Caco-2 (cell line): ENCODE measurements at regions not wholly inside any gene's neighbourhood (a gene's known extent, or its start where the extent isn't known, plus 50 kb on each side); places are given as distances from the start of the nearest gene placed in this dataset.

Experiments
- BruUV-seq: library from RNA; stranded (reverse); fragments of 400-500 nt; replicated peaks from 2 replicates; lab custom pipeline; 2021; lab: Mats Ljungman, UMichigan
- CTCF ChIA-PET: fragments of 300-600 bp; sonication (Branson Sonifier 250); formaldehyde crosslinking; loops from one replicate; lab custom pipeline; 2022; ENCODE audit warnings: antibody characterized with exemption; lab: Charles Lee
- POLR2A ChIA-PET: fragments of 300-600 bp; sonication (Branson Sonifier 250); formaldehyde crosslinking; loops from one replicate; lab custom pipeline; 2022; ENCODE audit warnings: antibody characterized with exemption; lab: Charles Lee
- DNase-seq, 2 experiments: peaks; one replicate each; pipeline versions ENCODE4 v3.0.0 to v3.0.0-alpha.2; 2020 to 2022
- H3K27me3 ChIP-seq: replicated peaks from 2 replicates; pipeline ENCODE4 v1.6.0; 2011; ENCODE audit warnings: low read length; ENCODE audit not compliant: control insufficient read depth, insufficient read depth
- H3K36me3 ChIP-seq: 2 replicates; pipeline ENCODE4 v1.5.1; 2011; ENCODE audit warnings: low read length; ENCODE audit not compliant: control insufficient read depth, insufficient read depth
- H3K4me1 ChIP-seq: fragments of 250-450 bp; sonication (Bioruptor Pico); 2 replicates; pipeline ENCODE4 v1.5.1; 2020; ENCODE audit warnings: mild to moderate bottlenecking
- H3K4me3 ChIP-seq: 2 replicates; pipeline ENCODE4 v1.5.1; 2011; ENCODE audit warnings: low read depth, mild to moderate bottlenecking, control low read depth, low read length
- H3K9me3 ChIP-seq: fragments of 250-450 bp; sonication (Bioruptor Pico); 2 replicates; pipeline ENCODE4 v1.5.1; 2020; ENCODE audit warnings: mild to moderate bottlenecking, moderate library complexity
- H3K27ac Mint-ChIP-seq: one replicate; pipeline ENCODE4 v1.8.0; 2022; ENCODE audit warnings: mixed read lengths; ENCODE audit not compliant: unreplicated experiment
- H3K27me3 Mint-ChIP-seq: one replicate; pipeline ENCODE4 v1.8.0; 2022; ENCODE audit warnings: mixed read lengths; ENCODE audit not compliant: insufficient read depth, unreplicated experiment
- H3K36me3 Mint-ChIP-seq: one replicate; pipeline ENCODE4 v1.8.0; 2022; ENCODE audit warnings: mild to moderate bottlenecking, mixed read lengths; ENCODE audit not compliant: insufficient read depth, unreplicated experiment
- H3K4me1 Mint-ChIP-seq: one replicate; pipeline ENCODE4 v1.8.0; 2022; ENCODE audit warnings: low read depth, mixed read lengths; ENCODE audit not compliant: unreplicated experiment
- H3K4me3 Mint-ChIP-seq: one replicate; pipeline ENCODE4 v1.8.0; 2022; ENCODE audit warnings: mild to moderate bottlenecking, moderate library complexity, mixed read lengths; ENCODE audit not compliant: unreplicated experiment
- H3K9me3 Mint-ChIP-seq: one replicate; pipeline ENCODE4 v1.8.0; 2022; ENCODE audit warnings: mixed read lengths; ENCODE audit not compliant: unreplicated experiment
- intact Hi-C: fragments of 100-400 bp; cut with micrococcal nuclease; formaldehyde crosslinking; loops from one replicate; pipeline ENCODE4 v1.10.0; 2022; ENCODE audit not compliant: unreplicated experiment
- TF ChIP-seq, protein P1 (sequence below), 2 experiments: fragments of 200-600 bp in 1 of 2; IDR thresholded peaks; 1 replicate in 1 of 2; 2 replicates in 1 of 2; pipeline versions ENCODE4 v1.5.1 to v1.8.0; 2011 to 2022; ENCODE audit warnings: antibody characterized with exemption in 1 of 2, control low read depth in 1 of 2, inconsistent platforms in 1 of 2, low read depth in 1 of 2, low read length in 1 of 2, mild to moderate bottlenecking in 1 of 2, moderate library complexity in 1 of 2; ENCODE audit not compliant: insufficient read depth in 1 of 2, severe bottlenecking in 1 of 2, unreplicated experiment in 1 of 2

- TF ChIP-seq, protein P1, sequence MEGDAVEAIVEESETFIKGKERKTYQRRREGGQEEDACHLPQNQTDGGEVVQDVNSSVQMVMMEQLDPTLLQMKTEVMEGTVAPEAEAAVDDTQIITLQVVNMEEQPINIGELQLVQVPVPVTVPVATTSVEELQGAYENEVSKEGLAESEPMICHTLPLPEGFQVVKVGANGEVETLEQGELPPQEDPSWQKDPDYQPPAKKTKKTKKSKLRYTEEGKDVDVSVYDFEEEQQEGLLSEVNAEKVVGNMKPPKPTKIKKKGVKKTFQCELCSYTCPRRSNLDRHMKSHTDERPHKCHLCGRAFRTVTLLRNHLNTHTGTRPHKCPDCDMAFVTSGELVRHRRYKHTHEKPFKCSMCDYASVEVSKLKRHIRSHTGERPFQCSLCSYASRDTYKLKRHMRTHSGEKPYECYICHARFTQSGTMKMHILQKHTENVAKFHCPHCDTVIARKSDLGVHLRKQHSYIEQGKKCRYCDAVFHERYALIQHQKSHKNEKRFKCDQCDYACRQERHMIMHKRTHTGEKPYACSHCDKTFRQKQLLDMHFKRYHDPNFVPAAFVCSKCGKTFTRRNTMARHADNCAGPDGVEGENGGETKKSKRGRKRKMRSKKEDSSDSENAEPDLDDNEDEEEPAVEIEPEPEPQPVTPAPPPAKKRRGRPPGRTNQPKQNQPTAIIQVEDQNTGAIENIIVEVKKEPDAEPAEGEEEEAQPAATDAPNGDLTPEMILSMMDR (IDR thresholded peaks at IDR 0.05; ENCODE audit: insufficient read depth in 1 of 2, low read depth in 1 of 2, low read length in 1 of 2, severe bottlenecking in 1 of 2, unreplicated experiment in 1 of 2): no peak
- no peak overlapping the region for H3K4me3 ChIP-seq
- H3K27me3 Mint-ChIP-seq: no peaks in the 10 kb centered on the region
- POLR2A ChIA-PET: no interaction called here
- no peaks in the 10 kb centered on the region for H3K4me1 Mint-ChIP-seq
- no peaks in the 10 kb centered on the region for H3K27me3 ChIP-seq
- intact Hi-C loops: no loop called here
- no peaks in the 10 kb centered on the region for H3K36me3 ChIP-seq
- CTCF ChIA-PET: no interaction called here
- no peaks in the 10 kb centered on the region for H3K9me3 Mint-ChIP-seq
- H3K36me3 Mint-ChIP-seq: no peaks in the 10 kb centered on the region
- no peaks in the 10 kb centered on the region for H3K9me3 ChIP-seq
- no peak overlapping the region for H3K4me3 Mint-ChIP-seq
- H3K27ac Mint-ChIP-seq: no peak overlapping the region
- no peak for DNase-seq
- no peaks in the 10 kb centered on the region for H3K4me1 ChIP-seq
- BruUV-seq: no TSS peak
These were observed 72.3 kb downstream of the MRPL14 start for GRCh38 chr6:44054721-44055559.

DNA sequence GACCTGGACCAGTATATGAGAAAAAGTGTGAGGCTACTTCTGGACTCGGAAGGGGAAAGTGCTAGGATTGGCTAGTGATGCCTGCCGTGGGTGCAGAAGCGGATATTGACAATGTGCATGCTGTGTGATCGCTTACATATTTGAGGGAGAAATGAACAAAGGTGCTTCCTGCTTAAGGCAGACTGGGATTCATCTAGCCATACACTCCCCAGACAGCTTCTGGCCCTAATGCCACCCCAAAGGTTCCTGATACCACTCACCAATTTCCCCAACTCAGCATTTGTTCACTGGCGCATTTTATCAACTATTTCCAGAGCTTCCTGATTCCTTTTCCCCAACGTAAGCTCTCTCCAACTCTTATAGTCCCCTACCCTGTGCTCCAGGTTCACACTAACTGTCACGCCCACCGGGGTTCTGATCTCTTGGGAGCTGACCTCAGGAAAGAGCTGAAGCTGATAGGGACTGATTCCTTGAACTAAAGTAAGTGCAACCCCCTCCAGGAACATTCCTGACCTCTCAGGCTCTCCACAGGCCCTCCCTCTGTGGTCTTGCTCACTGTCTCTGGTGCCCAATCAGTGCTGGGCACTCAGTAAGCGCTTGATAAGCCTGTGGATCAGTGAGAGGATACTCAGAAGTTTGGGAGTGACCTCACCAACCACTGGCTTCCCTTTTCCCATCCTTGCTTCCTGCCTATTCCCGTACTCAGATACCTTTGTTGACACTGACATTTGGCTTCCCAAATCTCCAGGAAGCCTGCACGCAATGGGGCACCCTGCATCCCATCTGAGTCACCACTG is 73.3 kb downstream of the MRPL14 start:
- no peaks in the 10 kb centered on the region for H3K27me3 Mint-ChIP-seq
- Histone ChIP-seq H3K4me1 (peaks cover 6% of the 10 kb centered on the region), H3K36me3 (no peaks in the 10 kb centered on the region), H3K27me3 (no peaks in the 10 kb centered on the region), H3K4me3 (no peak overlapping the region), H3K9me3 (no peaks in the 10 kb centered on the region)
- H3K4me1 Mint-ChIP-seq: peaks cover 5% of the 10 kb centered on the region
- TF ChIP-seq, protein P1 (IDR thresholded peaks at IDR 0.05; ENCODE audit: insufficient read depth in 1 of 2, low read depth in 1 of 2, low read length in 1 of 2, severe bottlenecking in 1 of 2, unreplicated experiment in 1 of 2): no peak
- CTCF ChIA-PET: no interaction called here
- no peak for DNase-seq
- BruUV-seq: no TSS peak
- intact Hi-C loops: no loop called here
- POLR2A ChIA-PET: no interaction called here
- H3K36me3 Mint-ChIP-seq: no peaks in the 10 kb centered on the region
- no peaks in the 10 kb centered on the region for H3K9me3 Mint-ChIP-seq
- H3K4me3 Mint-ChIP-seq: no peak overlapping the region
- no peak overlapping the region for H3K27ac Mint-ChIP-seq

DNA sequence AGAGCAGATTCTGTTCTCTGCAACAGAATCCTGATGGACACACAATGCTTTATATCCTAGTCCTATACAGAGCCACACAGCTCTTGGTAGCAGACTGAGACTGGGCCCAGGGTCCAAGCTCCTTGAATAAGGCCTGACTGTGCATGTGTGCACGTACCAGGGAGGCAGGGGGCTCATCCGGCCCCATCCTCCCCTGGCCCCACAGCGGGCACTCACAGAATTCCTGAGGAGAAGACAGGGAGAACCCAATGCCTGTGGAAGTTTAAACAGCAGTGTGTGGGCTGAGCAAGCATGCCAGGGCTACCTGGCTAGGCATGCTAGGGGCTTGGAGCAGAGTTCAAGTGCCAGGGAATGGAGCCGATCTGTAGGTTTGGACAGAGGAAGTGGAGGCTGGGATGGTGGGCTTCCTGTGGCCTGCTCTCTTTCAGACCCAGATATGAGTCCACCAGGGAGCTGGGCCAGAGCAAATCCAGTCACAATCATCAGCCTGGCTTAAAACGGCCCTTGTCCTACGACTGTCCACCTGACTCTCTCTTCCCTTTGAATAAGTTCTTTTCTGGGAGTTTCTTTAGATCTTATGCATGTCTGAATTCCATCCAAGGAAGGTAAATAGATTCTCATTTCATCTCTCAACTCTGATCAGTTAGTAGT is 74.0 kb downstream of the MRPL14 start:
- no peak overlapping the region for H3K4me3 ChIP-seq
- no TSS peak for BruUV-seq
- H3K9me3 Mint-ChIP-seq: no peaks in the 10 kb centered on the region
- H3K4me3 Mint-ChIP-seq: no peak overlapping the region
- no peaks in the 10 kb centered on the region for H3K36me3 ChIP-seq
- H3K27me3 Mint-ChIP-seq: no peaks in the 10 kb centered on the region
- peaks cover 7% of the 10 kb centered on the region for H3K4me1 ChIP-seq
- H3K4me1 Mint-ChIP-seq: peaks cover 6% of the 10 kb centered on the region
- CTCF ChIA-PET: no interaction called here
- POLR2A ChIA-PET: no interaction called here
- no peaks in the 10 kb centered on the region for H3K9me3 ChIP-seq
- TF ChIP-seq, protein P1 (IDR thresholded peaks at IDR 0.05; ENCODE audit: insufficient read depth in 1 of 2, low read depth in 1 of 2, low read length in 1 of 2, severe bottlenecking in 1 of 2, unreplicated experiment in 1 of 2): no peak
- H3K27me3 ChIP-seq: no peaks in the 10 kb centered on the region
- intact Hi-C loops: no loop called here
- no peak overlapping the region for H3K27ac Mint-ChIP-seq
- H3K36me3 Mint-ChIP-seq: no peaks in the 10 kb centered on the region
- DNase-seq: no peak
